NCI-H2029 treated with DMSO at 0.1 percent for 48 hours (cell line): ENCODE measurements at regions not wholly inside any gene's neighbourhood (a gene's known extent, or its start where the extent isn't known, plus 50 kb on each side); places are given as distances from the start of the nearest gene placed in this dataset.
"Not testable (repeated sequence)": the region's sequence is repeated elsewhere in the genome, so short reads cannot be mapped to it uniquely, and the experiment has no call there.

ENCODE experiments used
- DNase-seq: peaks from one replicate; lab custom pipeline; 2025; lab: John Stamatoyannopoulos, UW

- DNase-seq, result no peak
Observed at GRCh38 chr16:51852892-51853291, 694.1 kb downstream of the TOX3 start.

- no peak for DNase-seq
Observed at GRCh38 chr16:51851111-51851510, 695.8 kb downstream of the TOX3 start.

DNA sequence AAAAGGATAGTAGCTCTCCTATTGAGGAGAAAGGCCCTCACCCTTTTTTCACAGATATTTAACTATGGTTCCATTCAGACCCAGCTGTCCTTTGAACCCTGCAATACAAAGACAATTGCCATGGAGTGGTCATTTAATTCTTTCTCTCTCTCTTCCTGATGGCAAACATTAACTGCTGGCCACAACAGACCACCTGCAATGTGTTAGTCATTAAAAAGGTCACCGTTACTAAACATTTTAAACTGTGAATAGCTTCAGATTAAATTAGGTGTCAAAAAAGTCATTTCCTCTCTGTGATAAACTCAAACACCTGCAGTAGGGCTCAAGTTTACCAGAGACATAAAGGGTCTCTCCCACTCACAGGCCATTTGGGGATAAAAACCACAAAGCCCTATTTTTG, 697.2 kb downstream of the TOX3 start:
- no peak for DNase-seq

GRCh38 chr16:51845586-51846305, 694.7 kb upstream of the SALL1 start:
- DNase-seq, result no peak

DNA sequence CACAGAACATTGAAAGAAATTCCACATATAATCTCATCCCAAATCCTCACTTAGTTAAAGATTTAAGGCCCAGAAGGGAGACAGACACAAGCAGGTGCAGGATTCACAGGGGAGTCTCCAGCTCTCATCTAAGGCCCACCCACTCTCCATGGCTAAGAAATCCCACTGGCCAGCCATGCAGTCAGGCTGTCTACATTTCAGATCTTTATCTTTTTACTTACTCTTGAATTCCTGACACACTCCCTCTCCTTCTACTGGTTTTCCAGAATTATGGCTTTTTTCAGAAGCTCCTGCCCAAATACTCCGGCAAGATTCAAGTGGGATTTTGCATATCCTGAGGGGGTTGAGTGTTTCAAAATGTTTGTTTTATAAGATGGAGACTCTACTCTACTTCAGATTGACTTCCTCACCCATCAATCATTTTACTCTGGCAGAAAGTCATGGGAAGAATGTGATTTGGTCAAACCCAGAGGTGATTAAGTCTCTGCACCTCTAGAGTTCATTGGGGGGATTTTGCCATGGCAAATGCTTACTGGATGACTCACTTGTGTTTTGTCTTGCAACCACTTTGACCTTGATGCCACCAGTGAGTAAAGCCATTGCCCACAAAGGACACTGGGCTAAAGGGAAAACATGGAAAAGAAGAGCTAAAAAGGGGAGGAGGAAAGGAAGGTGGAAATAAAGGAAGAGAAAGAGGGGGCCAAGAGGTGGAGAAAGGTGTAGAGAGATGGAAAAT, 688.8 kb upstream of the SALL1 start:
- no peak for DNase-seq

GRCh38 chr16:51834794-51835193, 683.7 kb upstream of the SALL1 start:
- DNase-seq, result no peak

DNA sequence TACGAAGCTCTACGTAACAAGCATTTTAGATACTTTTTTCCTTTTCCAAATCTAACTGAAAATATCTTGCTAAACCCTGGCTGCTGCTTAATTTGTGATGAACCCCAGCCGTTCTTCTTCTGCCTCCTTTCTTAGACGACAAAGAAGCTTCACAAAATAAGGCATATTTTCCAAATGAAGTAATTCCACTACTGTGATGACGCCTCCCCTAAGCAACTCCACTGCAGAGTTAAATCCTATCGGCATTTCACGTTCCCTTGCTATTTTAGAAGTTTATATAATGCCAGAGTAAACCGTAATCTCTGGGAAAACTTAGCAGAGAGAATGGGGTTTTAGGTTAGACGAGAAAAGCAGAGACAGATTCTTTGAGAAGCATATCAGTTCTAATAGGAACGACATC, 683.1 kb upstream of the SALL1 start:
- DNase-seq, result no peak

- no peak for DNase-seq
Observed at GRCh38 chr16:51831595-51832367, 680.7 kb upstream of the SALL1 start.

GRCh38 chr16:51831034-51831433, 680.0 kb upstream of the SALL1 start:
- not testable (repeated sequence) for DNase-seq

DNA sequence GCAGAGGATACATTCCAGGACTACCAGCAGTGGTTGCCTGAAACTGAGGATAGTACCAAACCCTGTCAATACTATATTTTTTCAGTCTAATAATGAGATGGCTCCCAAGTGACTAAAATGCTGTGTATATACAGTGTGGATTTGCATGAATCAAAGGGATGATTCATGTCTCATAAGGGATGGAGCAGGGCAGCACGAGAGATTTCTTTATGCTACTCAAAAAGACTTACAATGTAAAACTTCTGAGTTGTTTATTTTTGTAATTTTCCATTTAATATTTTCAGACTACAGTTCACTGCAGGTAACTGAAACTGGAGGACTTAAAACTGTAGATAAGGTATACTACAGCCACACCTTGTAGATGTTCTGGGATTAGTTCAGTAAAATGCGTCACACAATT, 674.7 kb upstream of the SALL1 start:
- DNase-seq, result no peak

DNA sequence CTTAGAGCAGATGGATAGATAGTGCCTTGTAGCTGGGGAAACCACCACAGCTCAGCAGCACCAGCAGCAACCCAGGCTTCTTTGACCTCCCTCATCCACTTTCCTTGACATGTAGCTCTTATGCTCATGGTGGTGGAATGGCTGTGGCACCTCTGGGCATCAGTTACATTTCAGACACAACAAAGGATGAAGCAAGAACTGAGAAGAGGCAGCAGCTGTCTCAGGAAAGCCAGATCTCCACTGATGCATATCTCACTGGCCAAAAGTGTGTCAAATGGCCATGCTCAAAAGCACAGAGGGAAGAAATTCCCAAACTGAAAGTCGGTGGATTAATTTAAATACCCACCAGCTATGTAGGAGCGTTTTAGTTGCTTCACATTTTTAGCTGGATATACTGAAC, 671.4 kb upstream of the SALL1 start:
- DNase-seq, result no peak

GRCh38 chr16:51821527-51821926, 670.5 kb upstream of the SALL1 start:
- DNase-seq, result no peak

- no peak for DNase-seq
Observed at GRCh38 chr16:51820176-51820575, 669.1 kb upstream of the SALL1 start.

- no peak for DNase-seq
Observed at GRCh38 chr16:51818342-51818944, 667.4 kb upstream of the SALL1 start.

DNA sequence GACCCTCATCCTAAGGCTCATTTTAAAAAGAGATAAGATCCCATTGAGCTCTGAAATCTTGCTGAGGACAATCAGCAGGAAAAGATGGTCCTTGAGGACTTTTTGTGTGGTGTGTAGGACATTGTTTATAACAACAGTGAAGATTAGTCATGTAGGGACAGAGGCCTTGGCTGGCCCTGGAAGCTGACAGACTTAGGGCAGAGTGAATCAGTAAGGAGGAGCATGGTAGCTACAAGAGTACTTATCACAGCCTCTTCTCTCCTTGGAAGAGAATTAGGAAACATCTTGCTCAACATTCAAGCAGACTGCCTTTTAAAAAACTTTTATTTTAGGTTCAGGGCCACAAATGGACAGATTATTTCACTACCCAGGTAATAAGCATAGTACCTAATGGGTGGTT, 665.9 kb upstream of the SALL1 start:
- no peak for DNase-seq

- no peak for DNase-seq
Observed at GRCh38 chr16:51815523-51815922, 664.5 kb upstream of the SALL1 start.

GRCh38 chr16:51814617-51815016, 663.5 kb upstream of the SALL1 start:
- DNase-seq, result no peak

- no peak for DNase-seq
Observed at GRCh38 chr16:51813609-51814008, 662.5 kb upstream of the SALL1 start.

DNA sequence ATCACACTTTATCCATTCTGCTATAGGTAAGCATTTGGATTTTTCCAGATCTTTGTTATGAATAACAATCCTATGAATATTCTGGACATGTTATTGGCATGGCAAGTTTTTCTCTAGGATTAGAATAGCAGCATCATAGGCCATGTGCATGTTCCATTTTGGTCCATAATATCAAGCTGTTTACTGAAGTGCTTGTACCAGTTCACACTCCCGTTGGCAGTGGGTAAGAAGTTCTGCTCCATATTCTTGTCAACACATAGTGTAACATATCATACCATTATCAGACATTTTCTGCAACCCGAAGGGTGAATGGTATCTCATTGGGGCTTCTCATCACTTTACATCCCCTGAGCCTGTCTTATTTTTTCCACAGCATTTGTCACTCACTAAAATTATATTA, 661.9 kb upstream of the SALL1 start:
- DNase-seq, result no peak

DNA sequence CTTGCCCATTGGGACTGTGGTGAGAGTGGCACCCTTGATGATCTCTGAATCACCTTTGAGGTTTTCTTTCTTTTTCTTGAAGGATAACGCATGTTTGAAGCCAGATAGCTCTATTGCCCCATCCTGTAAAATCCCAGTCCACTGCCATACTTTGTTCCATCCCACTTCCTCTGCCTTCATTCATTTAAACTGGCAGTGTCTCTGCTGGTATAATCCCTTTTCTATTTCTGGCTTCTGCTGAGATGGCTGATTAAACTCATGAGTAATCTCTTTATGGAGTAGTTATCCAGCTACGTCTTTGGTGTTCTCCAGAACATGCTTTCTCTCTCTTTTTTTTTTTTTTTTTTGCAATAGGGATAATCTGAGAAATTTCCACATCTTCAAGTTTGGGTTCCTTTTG, 656.5 kb upstream of the SALL1 start:
- no peak for DNase-seq

DNA sequence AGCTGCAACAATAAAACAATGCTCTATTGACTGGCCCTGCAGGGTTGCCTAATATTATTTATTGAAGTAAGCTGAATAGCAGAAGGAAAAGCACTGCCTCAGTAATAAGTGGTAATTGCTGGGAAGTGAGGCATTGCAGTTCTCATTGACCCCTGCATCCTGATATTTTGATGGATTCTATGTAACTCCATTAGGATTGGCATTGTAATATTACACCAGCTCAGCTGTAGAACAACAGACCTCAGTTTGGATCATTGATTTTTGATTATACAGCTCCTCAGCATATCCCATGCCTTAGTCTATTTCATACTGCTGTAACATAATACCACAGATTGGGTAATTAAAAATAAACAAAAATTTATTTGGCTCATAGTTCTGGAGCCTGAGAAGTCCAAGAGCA, 650.6 kb upstream of the SALL1 start:
- no peak for DNase-seq

- no peak for DNase-seq
Observed at GRCh38 chr16:51797669-51798259, 646.7 kb upstream of the SALL1 start.
